NCI-H1105 (cell line): ENCODE measurements at regions not wholly inside any gene's neighbourhood (a gene's known extent, or its start where the extent isn't known, plus 50 kb on each side); places are given as distances from the start of the nearest gene placed in this dataset.

Experiments
- DNase-seq: peaks from one replicate; lab custom pipeline; 2025; lab: John Stamatoyannopoulos, UW

- no peak for DNase-seq
These were observed 1378.1 kb downstream of the DSC3 start for GRCh38 chr18:29664278-29665036.

DNA sequence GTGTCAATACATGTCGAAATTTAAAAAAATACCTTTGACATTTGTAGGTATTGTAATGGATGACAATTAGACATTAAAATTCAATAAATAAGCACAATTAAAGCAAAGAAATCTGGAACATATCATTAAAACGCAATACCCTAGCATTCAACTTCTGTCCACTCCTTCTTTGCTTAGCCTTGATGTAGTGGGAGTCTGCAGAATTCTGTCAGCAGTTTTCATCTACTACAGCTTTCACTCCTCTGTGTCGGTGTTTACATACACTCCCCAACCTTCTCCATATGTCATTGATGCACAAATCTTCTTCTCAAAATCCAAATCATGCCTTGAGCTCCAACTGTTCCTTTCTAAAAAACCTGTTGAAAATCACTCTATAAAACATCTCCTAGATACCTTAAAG is 1380.6 kb downstream of the DSC3 start:
- DNase-seq = no peak

DNA sequence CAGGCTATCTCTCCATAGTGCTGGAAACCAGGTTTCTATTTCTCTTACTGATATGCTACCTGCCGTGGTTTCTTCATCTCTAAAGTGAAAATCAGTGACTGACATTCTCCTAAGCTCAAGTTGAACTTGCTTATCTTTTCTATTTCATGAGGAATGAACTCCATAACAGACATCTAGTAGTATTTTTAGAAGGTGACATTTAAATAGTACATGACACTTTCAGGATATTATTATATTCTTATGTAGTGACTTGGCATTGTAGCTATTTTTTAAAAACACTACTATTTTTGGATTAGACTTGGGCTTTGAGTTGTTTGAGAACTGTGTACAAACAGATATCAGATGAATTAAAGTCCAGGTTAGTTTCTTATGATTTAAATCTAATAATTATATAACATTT is 1381.8 kb downstream of the DSC3 start:
- DNase-seq = no peak

- no peak for DNase-seq
These were observed 1388.8 kb downstream of the DSC3 start for GRCh38 chr18:29653671-29654215.

DNA sequence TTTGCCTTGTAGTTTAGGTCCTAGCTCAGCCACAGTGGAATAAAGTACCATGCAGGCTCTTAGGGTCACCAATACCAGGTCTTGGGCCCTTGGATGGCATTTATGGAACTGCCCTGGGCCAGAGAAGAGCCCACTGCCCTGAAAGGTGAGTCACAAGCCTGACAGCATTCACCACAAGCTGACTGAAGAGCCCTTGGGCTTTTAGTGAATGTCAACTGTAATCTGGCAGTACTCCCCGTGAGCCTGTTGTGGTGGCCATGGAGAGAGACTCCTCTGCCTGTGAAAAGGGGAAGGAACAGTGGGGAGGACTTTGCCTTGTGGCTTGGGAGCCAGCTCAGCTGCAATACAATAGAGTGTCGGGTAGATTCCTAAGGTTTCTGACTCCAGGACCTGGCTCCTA is 1389.7 kb downstream of the DSC3 start:
- DNase-seq = no peak

DNA sequence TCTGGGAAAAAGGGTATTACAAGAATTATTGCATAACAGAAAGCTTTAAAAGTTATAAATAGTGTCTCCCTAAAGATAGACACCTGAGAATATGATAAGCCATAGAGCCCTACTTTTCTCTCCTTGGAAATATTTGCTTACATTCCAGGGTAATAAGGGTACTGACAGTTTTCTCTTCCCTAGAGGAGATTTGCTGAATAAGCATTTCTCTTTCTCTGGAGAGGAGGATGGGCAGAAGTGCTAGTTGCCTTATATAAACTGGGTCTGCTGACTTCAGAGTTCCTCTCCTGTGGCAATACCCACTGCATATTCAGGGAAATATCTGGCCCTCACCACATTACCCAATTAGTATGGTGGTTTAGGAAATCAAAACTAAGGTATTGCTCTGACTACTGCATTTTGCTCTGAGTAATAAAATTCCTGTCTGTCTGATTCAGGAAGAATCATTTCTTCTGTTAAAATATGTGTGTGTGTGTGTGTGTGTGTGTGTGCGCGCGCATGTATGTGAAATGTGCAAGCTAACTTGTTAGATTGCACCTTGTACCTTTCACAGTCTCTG is 1391.3 kb downstream of the DSC3 start:
- no peak for DNase-seq

DNA sequence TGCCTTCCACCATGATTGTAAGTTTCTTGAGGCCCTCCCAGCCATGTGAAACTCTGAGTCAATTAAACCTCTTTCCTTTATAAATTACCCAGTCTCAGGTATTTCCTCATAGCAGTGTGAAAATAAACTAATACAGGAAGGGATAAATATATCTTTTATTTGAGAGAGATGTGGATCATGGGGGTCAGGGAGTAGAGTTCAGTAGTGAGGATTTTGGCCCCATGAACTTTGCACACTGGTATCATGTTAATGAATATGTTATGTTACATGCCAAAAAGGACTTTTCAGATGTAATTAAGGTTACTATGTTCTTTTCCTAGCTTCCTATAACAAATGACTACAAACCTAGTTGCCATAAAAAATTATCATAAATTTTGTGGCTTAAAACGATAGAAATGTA is 1393.7 kb downstream of the DSC3 start:
- no peak for DNase-seq

DNA sequence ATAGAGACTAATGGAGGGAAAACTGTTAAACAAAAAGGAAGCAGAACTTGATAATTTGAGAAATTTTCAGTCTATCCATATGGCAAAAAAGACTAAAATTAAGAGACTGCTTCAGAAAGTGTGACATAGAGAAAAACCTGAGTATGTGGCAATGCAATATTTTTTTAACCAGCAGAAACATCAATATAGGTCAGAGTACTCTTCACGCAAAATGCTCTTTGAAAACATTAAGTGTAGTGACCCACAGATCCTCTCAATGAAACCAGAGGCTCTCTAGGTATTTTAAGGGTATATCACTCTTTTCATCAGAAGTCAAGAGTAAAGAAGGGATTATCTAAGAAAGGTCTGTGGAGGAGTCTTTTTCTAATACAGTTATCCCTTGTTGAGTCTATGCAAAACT is 1394.8 kb downstream of the DSC3 start:
- no peak for DNase-seq

DNA sequence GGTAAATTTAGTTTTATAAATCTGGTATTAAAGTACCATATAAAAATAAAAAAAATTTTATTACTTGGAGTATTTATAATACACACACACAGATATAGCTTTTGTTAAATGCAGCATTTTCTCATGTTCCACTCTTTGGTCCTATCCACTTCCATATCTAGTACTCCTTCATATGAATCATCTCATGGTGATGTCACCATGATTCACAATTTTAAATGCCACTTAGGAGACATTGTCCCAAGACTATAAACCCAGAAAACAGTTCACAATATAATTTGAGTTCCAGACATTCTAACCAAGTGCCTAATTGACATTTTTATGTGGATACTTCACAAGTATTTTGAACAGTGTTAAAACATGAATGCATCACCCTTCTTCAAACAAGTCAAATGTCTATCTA is 1398.3 kb downstream of the DSC3 start:
- DNase-seq = no peak

DNA sequence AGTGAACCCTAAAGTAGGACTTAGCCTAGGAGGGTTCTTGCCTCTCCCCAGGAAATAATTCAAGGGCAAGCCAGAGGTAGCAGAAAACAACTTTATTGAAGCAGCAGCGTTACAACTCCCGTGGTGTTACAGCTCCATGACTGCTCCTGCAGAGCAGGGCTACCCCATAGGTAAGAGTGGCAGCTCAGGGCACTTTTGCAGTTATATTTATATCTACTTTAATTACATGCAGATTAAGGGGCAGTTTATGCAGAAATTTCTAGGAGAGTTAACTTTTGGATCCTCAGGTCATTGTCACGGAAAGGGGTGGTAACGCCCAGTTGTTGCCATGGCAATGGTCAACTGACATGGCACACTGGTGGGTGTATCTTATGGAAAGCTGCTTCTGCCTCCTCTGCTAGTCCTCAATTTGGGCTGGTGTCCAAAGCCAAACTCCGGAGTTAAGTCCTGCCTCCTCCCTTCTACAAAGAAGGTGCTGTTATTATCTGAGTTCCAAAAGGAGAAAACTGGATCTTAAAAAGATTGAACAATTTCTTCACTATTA is 1413.0 kb downstream of the DSC3 start:
- DNase-seq = no peak

GRCh38 chr18:29626094-29626493 is 1416.4 kb downstream of the DSC3 start:
- DNase-seq = no peak

DNA sequence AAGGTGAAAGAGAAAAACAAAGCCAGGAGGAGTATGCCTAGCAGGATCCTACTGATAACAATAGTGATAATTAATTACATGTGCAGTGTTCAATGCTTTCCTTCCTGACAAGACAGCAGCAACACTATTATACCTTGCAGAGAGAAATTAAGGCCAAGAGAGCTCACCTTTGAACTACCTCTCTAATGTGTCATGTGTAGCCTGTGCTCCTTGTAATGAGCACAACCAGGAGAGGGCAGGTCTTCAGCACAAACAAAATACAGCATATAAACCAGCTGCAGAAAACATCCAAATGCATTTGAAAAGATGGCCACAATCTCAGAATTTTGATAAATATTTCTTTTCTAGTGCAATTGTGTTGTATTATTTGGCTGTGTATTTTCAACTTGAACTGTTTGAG is 1425.7 kb downstream of the DSC3 start:
- DNase-seq = no peak

GRCh38 chr18:29608982-29609381 is 1432.1 kb upstream of the CDH2 start:
- DNase-seq = no peak

DNA sequence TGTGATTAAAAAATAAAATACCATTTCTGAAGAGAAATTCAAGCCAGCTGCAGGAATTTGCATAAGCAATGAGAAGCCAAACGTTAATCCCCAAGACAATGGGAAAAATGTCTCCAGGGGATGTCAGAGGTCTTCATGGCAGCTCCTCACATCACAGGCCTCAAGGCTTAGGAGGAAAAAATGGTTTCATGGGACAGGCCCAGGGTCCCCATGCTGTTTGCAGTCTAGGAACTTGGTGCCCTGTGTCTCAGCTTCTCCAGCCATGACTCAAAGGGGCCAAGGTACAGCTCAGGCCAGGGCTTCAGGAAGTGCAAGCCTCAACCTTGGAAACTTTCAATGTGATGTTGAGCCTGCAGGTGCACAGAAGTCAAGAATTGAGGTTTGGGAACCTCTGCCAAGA is 1428.4 kb upstream of the CDH2 start:
- DNase-seq = no peak

DNA sequence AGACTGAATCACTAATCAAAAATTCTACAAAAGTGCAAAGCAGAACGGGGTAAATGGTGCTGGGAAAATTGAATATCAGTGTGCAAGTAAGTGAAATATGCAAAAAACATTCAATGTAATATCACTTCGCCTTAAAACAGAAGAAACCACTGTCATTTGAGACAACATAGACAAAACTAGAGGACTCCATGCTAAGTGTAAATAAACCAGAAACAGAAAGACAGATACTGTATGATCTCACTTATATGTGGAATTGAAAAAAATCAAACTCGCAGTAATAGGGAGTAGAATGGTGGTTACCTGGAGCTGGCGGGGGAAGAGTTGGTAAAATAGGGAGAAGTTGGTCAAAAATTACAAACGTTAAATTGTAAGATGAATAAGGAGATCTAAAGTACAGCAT is 1420.0 kb upstream of the CDH2 start:
- DNase-seq = no peak

DNA sequence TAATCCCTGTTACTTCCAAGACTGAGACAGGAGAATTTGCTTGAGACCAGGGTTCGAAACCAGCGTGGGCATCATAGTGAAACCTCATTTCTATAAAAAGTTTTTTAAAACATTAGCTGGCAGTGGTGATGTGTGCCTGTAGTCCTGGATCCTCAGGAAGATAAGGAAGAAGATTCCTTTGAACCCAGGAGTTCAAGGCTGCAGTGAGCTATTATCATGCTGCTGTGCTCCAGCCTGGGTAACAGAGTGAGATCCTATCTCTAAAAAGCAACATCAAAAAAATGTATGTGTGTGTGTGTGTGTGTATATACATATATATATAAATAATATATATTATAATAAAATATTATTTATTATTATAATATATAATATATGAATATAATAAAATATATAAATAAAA is 1417.6 kb upstream of the CDH2 start:
- no peak for DNase-seq

GRCh38 chr18:29588446-29589100 is 1411.6 kb upstream of the CDH2 start:
- no peak for DNase-seq

- no peak for DNase-seq
These were observed 1409.3 kb upstream of the CDH2 start for GRCh38 chr18:29586210-29586609.

- no peak for DNase-seq
These were observed 1383.3 kb upstream of the CDH2 start for GRCh38 chr18:29560270-29560669.

- DNase-seq = no peak
These were observed 1379.1 kb upstream of the CDH2 start for GRCh38 chr18:29556070-29556469.

GRCh38 chr18:29549759-29550158 is 1372.8 kb upstream of the CDH2 start:
- DNase-seq = no peak

- DNase-seq = no peak
These were observed 1370.7 kb upstream of the CDH2 start for GRCh38 chr18:29547626-29548025.

DNA sequence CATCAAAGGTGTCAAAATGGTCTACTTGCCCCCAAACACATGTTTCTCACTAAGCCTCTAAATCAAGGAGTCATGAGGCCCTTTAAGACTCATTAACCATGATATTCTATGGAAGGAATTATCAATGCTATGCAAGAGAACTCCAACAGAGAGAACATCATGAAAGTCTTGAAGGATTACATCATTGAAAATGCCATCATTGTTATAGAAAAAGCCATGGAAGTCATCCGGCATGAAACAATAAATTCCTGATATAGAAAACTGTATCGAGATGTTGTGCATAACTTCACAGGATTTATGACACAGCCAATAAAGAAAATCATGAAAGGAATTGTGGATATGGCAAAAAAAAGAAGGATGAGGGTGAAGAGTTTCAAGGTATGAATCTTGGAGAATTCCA is 1363.6 kb upstream of the CDH2 start:
- DNase-seq = no peak
